ENCODE measurements at regions not wholly inside any gene's neighbourhood (a gene's known extent, or its start where the extent isn't known, plus 50 kb on each side); places are given as distances from the start of the nearest gene placed in this dataset.

DNA sequence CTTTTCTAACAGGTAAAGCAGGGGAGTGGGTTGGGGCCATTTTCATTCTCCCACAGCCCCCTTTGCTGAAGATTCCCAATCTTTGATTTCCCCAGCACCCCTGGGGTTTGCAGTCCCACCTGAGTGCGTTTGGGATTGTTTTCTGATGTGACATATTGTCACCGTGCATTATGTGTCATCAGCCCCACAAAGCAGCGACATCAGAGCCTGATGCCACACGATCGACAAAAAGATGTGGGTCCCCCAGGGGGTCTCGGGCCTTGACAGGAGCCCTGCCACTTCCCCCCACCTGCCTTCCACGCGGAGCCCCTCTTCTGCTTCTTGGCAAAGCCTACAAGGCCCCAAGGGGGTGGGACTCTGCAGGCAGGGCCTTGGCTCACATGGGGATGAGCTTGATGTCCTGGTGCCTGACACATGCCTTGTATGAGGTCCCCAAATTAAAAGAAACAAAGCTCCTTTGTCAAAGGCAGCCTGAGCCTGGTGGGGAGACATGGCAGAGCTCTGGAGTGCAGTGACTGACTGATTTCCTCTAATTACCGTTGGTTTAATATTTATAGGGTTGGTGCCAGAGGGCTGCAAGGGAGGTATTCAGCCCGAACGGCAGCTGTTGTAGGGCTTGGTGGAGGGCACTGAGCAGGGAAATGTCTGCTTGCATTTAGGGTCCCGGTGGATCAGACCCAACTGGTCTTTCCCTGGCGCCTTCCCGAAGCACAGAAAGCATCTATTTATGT, 149.2 kb downstream of the MIAT start:
- Histone ChIP-seq H3K4me1 (peaks cover 8% of the 10 kb centered on the region), H3K9me3 (replicated peaks) (no peaks in the 10 kb centered on the region), H3K27ac (replicated peaks) (no peak overlapping the region), H3K27me3 (ENCODE audit: low read depth) (no peaks in the 10 kb centered on the region), H3K36me3 (no peaks in the 10 kb centered on the region), H3K4me3 (no peak overlapping the region)
- DNase-seq = no peak
- TF ChIP-seq, protein P1, sequence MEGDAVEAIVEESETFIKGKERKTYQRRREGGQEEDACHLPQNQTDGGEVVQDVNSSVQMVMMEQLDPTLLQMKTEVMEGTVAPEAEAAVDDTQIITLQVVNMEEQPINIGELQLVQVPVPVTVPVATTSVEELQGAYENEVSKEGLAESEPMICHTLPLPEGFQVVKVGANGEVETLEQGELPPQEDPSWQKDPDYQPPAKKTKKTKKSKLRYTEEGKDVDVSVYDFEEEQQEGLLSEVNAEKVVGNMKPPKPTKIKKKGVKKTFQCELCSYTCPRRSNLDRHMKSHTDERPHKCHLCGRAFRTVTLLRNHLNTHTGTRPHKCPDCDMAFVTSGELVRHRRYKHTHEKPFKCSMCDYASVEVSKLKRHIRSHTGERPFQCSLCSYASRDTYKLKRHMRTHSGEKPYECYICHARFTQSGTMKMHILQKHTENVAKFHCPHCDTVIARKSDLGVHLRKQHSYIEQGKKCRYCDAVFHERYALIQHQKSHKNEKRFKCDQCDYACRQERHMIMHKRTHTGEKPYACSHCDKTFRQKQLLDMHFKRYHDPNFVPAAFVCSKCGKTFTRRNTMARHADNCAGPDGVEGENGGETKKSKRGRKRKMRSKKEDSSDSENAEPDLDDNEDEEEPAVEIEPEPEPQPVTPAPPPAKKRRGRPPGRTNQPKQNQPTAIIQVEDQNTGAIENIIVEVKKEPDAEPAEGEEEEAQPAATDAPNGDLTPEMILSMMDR (IDR thresholded peaks at IDR 0.05; ENCODE audit: borderline replicate concordance) = no peak
- intact Hi-C loops (cut with micrococcal nuclease) = no loop called here

DNA sequence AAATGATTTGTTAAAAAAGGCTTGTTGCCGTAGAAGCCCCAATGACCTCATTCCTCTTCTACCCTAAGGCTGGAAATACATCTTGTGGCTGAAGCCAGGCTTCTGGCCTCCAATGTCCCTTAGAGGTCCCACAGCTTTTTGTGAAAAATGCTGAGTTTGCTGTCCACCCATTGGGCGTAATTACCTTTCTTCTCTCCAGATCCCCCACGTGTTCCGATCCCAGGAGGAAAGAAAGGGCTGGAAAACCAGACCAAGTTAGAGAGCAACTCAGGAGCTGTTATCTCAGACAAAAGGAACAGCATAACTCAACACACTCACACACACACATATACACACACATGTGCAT, 154.2 kb downstream of the MIAT start:
- H3K27ac ChIP-seq (replicated peaks) = peak overlapping the region; percentile 9
- H3K36me3 ChIP-seq = no peaks in the 10 kb centered on the region
- H3K4me3 ChIP-seq = no peak overlapping the region
- TF ChIP-seq, protein P1 (IDR thresholded peaks at IDR 0.05; ENCODE audit: borderline replicate concordance) = no peak
- DNase-seq = no peak
- H3K27me3 ChIP-seq (ENCODE audit: low read depth) = no peaks in the 10 kb centered on the region
- intact Hi-C loops (cut with micrococcal nuclease) = no loop called here
- no peaks in the 10 kb centered on the region for H3K9me3 ChIP-seq (replicated peaks)
- peaks cover 8% of the 10 kb centered on the region for H3K4me1 ChIP-seq

DNA sequence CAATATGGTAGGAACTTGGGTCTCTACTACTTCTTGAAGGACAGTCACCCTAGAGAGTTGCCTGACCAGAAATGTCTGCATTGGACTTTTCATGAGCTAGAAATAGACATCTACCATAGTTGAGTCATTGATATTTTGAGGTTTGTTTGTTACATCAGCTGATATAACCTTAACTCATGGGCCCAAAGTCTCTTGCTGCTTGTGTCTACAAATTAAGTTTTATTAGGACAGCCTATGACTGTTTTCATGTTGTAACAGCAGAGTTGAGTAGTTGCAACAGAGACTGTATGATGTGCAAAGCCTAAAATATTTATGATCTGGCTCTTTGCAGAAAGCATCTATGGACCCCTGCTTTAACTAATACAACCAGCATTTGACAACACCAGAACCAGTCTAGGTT, 155.3 kb downstream of the MIAT start:
- peaks cover 8% of the 10 kb centered on the region for H3K4me1 ChIP-seq
- H3K36me3 ChIP-seq = peaks cover 3% of the 10 kb centered on the region
- no peak for DNase-seq
- intact Hi-C loops (cut with micrococcal nuclease) = no loop called here
- H3K27me3 ChIP-seq (ENCODE audit: low read depth) = no peaks in the 10 kb centered on the region
- H3K27ac ChIP-seq (replicated peaks) = no peak overlapping the region
- no peak overlapping the region for H3K4me3 ChIP-seq
- H3K9me3 ChIP-seq (replicated peaks) = peaks cover 9% of the 10 kb centered on the region
- TF ChIP-seq, protein P1 (IDR thresholded peaks at IDR 0.05; ENCODE audit: borderline replicate concordance) = no peak

DNA sequence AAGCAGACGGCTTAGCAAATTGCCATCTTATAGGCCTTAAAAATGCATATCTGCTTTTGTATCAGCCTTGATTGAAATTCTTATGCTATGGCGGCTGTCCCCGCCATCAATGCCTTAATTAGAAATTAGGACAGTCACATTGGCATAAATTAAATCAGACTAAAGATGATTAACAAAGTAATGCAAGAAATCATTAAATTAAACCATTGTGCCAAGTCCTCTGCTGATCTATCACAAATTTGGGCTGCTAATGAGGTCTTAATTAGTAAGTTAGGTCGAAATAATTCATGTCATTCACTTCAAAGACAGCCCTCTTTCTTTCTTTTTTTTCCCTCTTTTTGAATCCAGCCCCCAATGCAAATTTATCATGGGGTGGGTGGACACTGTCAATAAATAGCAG, 159.3 kb downstream of the MIAT start:
- Histone ChIP-seq H3K27me3 (ENCODE audit: low read depth) (no peaks in the 10 kb centered on the region), H3K9me3 (replicated peaks) (peaks cover 21% of the 10 kb centered on the region), H3K4me3 (no peak overlapping the region), H3K36me3 (peaks cover 17% of the 10 kb centered on the region), H3K27ac (replicated peaks) (no peak overlapping the region), H3K4me1 (no peaks in the 10 kb centered on the region)
- intact Hi-C loops (cut with micrococcal nuclease) = no loop called here
- no peak for DNase-seq
- TF ChIP-seq, protein P1 (IDR thresholded peaks at IDR 0.05; ENCODE audit: borderline replicate concordance) = no peak

DNA sequence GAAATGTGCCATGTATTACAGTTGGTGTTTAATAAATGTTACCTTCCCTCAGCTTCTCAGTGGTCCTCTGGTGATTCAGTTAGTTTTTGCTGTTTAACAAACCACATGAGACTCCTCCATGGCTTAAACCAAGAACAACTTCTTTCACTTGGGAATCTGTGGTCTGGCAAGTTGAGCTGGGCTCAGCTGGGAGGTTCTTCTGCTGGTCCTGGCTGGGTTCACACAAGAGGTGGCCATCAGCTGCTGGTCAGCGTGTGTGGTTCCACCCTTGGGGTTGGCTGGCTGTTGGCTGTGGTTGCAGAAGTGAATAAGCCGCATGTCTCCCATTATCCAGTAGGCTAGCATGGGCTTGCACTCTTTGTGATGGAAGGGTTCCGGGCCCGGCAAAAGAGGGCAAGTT, 160.5 kb downstream of the MIAT start:
- Histone ChIP-seq H3K9me3 (replicated peaks) (peaks cover 21% of the 10 kb centered on the region), H3K36me3 (peaks cover 17% of the 10 kb centered on the region), H3K4me1 (no peaks in the 10 kb centered on the region), H3K27me3 (ENCODE audit: low read depth) (no peaks in the 10 kb centered on the region), H3K4me3 (no peak overlapping the region), H3K27ac (replicated peaks) (no peak overlapping the region)
- intact Hi-C loops (cut with micrococcal nuclease) = no loop called here
- DNase-seq = no peak
- TF ChIP-seq, protein P1 (IDR thresholded peaks at IDR 0.05; ENCODE audit: borderline replicate concordance) = no peak

Data from left ventricle myocardium inferior (tissue), 1 donor.